ENCODE measurements at regions not wholly inside any gene's neighbourhood (a gene's known extent, or its start where the extent isn't known, plus 50 kb on each side); places are given as distances from the start of the nearest gene placed in this dataset.

GRCh38 chr14:97273540-97273939, 476.4 kb downstream of the VRK1 start:
- no peak for FAIRE-seq

- FAIRE-seq: no peak
These were observed 477.4 kb downstream of the VRK1 start for GRCh38 chr14:97274626-97275025.

- FAIRE-seq: no peak
These were observed 478.1 kb downstream of the VRK1 start for GRCh38 chr14:97275276-97275675.

DNA sequence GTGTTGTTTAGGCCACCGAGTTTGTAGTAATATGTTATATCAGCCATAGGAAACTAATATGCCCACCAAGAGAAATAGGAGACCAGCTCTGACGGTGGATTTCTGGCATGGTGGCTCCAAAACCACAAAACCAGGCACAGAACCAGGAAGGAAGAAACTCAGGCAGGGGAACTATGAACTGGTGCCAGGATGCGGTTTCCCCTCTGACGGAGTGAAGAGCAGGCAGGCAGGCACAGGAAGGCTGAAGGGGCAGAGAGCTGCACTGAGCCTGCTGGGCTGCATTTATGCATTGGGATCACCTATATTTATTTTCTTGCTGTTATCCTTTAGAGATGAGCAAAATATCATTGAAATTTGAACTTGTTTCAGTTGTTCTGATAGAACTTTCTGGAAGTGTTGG, 479.4 kb downstream of the VRK1 start:
- FAIRE-seq: no peak

DNA sequence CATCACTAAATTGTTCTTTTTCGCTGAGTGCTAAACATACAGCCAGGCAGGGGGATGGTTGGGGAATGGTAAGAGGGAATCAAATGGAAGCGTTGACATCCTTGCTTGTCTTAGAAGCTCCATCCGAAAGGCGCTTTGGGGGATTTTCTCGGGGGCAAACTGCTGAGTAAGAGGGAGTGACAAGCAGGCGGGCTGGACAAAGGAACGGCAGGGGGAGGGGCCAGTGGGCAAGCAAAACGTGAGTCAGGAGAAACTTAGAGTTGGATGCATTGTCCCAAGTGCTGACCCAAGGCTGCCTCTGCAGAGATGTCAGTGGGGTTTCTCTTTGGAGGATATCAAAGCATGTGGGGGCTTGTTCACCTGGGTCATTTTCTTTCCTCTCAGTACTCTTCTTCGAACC, 480.5 kb downstream of the VRK1 start:
- no peak for FAIRE-seq

GRCh38 chr14:97280526-97280925, 483.3 kb downstream of the VRK1 start:
- no peak for FAIRE-seq

DNA sequence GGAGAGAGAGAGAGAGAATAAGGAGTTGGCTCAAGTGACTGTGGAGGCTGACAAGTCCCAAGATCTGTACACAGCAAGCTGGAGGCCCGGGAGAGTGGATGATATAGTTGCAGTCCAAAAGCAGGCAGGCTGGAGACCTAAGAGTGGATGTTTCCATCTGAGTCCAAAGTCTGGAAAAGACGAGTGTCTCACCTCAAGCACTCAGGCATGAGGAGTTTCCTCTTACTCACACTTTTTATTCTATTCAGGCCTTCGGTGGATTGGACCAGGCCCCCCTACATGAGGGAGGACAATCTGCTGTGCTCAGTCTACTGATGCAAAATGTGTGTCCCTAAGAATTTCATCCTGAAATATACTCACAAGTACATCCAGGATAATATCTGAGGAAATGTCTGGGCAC, 484.6 kb downstream of the VRK1 start:
- no peak for FAIRE-seq

GRCh38 chr14:97282210-97283004, 485.2 kb downstream of the VRK1 start:
- no peak for FAIRE-seq

DNA sequence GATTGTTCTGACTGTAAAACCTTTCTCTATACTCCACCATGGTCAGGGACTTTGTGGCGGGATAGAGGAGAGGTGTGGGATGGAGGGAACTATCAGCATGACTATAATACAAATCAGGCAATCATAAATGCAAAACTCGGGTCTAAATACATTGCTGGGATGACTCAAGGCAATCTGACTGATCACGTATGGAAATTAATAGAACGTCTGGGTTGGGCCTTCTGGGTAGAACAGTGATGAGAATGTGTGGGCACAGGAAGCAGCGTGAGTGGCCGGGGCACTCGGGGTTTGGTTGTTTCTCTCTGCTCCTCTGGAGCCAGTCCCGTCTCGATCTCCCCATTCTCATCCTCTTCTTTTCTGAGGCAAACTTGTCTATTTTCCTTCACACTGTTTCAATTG, 485.8 kb downstream of the VRK1 start:
- FAIRE-seq: no peak

DNA sequence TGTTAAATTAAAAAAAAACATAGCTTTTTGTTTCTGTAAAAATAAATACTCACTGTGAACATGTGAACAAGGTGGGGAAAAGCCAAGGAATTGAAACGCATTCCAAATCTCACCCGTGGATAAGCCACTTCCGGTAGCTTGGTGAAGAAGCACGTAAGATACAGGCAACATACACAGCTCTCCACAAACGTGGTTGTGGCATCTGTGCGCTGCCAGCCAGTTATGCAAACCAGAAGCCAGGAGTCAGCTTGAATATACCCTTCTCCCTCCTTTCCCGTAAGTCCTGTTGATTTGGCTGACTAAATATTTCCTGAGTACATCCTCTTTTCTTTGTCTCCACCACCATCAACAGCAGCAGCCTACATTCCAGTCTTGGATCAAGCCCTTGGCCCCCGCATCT, 486.2 kb downstream of the VRK1 start:
- no peak for FAIRE-seq

DNA sequence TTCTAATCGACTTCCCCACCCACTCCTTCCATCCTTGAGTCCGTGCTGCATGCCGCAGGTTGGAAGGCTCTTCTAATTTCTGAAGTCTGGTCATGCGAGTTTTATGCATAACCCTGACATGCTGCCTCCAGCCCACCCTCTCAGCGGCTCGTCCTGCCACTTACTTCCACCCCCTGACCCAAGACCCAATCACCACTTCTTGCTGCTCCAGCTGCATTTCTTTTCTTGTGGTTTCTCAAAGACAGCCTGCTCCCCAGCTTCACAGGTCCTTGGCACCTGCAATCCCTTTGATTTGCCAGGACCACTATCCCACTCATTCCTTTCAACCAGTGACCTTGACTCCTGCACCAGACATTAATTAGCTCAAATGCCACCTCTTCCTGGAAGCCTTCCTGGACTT, 486.7 kb downstream of the VRK1 start:
- FAIRE-seq: no peak

DNA sequence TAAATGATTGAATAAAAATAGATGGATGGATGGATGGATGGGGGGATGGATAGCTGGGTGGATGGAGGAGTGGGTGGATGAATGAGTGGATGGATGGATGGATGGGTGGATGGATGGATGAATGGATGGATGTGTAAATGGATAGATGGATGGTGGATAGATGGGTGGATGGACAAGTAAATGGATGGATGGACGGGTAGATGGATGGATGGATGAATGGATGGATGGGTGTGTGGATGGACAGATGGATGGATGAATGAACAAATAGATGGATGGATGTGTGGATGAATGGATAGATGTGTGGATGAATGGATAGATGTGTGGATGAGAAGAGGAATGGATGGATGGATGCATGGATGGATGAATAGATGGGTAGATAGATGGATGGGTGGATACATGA, 490.8 kb downstream of the VRK1 start:
- no peak for FAIRE-seq

DNA sequence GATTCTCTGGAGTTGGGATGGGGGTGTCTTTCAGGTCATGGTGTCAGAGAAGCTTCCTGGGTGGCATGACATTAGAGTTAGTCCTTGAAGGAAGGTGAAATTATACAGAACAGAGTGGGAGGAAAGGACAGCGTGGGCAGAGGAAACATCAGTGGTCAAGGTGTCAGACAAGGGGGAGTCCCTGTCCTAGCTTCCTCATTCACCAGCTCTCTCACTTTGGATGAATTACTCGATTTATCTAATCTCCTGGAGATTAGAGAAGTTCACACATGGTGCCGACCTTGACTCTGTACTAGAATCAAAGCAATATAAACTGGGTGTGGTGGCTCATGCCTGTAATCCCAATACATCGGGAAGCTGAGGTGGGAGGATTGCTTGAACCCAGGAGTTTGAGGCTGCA, 492.9 kb downstream of the VRK1 start:
- no peak for FAIRE-seq

DNA sequence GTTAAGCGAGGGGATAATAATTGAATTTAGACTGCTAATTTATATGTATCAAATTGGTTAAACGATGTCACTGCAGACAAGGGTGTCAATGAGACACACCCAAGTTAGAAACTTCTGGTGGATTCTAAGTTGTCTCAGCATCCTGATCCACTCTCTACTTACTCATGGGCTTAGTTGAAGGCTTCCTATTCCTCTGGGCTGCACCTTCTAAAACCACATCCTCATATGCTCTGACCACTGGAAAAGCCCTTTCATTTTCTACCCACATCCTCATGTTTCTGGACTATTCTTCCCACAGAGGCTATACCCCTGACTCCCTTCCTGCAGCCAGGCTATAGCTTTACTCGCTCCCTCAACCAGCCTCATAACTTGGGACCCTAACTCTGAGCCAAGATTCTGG, 493.8 kb downstream of the VRK1 start:
- no peak for FAIRE-seq

- no peak for FAIRE-seq
These were observed 496.5 kb downstream of the VRK1 start for GRCh38 chr14:97293659-97294058.

DNA sequence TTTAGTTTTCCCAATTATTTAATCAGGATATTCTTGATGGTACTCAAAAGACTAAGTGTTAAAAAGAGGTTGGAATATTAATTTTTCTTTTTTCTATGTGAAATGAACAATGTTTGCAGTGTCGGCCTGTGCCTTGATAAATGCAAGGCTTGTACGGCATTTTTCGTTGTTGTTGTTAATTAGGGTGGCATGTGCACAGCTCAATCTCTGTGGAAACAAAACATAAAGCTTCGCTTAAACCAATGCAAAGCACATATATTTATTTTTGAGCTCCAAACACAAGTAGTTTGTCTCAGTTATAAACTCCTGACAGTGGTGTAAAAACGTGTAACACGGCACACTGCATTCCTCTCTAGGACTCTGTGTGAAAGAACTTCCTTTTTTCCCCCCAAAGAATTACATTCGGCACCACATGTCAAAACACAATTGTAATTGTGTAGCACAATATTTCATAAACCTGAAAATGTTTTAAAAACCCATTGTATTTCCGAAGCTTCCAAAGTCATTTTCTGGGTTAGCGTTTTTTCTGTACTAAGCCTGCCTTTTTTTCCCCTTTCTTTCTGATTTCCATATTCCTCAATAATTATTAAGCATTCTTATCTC, 498.0 kb downstream of the VRK1 start:
- no peak for FAIRE-seq

DNA sequence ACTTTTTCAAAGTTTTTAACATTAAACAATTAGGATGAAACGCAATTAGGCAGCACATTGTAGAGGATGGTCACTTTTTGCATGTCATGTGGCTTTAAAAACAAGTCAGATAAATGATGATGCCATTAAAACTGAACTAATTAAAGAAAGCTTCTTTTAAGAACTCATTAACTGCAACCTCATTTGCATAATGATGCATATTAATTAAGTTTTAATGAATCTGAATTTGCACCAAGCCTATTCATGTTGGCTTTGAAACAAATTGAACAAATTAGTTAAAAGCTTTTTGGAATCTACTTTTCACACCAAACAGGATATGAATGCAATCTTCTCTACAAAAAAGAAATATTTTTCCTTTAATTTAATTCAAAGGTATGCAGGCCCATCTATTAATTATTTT, 499.0 kb downstream of the VRK1 start:
- no peak for FAIRE-seq

DNA sequence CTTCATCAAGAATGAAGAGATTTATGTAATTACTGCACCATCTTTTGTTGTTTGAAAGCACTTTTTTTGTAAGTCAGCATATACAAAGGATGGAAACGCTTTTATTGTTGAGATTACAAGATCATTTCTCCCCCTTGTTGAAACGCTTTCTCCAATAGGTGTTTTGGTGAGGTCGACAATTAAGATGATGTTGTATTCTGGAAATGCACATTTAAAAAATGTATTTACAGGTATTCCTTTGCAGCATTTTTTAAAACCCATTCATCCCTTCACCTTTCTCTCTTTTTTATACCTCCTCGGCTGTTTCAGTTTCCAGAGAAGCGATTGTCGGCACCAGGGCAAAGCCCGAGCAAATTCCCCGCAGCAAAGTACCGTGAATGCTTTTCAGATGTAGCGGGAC, 499.9 kb downstream of the VRK1 start:
- no peak for FAIRE-seq

GRCh38 chr14:97298331-97298730, 501.1 kb downstream of the VRK1 start:
- no peak for FAIRE-seq

DNA sequence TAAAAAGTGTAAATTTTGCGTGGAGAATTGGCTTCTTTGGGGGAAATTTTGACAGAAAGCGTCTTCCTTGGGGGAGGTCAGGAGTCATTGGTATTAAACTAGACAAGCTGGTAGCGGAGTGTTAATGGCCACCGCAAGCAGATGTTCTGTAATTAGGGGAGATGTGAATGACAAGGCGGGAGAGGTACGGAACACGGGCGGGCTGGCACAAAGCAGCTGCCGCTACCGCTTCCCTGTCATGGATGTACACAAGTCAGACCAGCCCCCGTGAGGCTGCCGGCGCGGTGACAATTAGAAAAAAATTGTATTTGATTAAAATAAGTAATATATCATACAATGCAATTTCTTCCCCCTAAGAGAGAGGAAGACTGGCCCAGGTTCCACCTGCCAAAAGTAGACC, 501.6 kb downstream of the VRK1 start:
- FAIRE-seq: no peak

GRCh38 chr14:97299661-97300060, 502.5 kb downstream of the VRK1 start:
- FAIRE-seq: no peak

DNA sequence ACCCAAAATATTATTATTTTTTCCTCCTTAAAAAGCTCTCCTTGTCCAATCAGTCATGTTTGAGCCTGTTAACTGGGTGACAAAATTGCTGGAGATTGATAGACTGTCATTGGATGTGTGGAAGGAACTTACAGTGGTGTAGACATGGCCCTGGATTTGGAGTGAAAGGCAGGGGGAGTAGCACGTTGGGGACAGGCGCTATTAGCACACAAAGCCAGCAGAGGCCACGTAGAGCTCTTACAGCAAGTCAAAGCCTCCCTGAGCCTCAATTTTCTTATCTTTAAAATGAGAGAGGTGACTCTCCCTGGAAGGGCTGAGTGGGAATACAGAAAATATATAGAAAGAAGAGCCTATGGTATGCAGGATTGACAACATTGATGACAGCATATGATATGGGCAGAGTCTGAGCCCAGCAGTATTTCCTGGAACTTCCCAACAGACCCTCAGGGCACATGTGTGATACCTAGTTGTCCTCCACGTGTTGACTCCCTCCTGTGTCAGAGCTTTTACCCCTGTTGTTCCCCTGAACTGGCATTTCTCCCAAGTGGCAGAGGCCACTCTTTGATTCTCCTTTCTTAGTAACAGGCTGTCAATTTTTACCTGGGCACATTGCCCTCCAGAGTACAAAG, 504.9 kb downstream of the VRK1 start:
- FAIRE-seq: no peak

DNA sequence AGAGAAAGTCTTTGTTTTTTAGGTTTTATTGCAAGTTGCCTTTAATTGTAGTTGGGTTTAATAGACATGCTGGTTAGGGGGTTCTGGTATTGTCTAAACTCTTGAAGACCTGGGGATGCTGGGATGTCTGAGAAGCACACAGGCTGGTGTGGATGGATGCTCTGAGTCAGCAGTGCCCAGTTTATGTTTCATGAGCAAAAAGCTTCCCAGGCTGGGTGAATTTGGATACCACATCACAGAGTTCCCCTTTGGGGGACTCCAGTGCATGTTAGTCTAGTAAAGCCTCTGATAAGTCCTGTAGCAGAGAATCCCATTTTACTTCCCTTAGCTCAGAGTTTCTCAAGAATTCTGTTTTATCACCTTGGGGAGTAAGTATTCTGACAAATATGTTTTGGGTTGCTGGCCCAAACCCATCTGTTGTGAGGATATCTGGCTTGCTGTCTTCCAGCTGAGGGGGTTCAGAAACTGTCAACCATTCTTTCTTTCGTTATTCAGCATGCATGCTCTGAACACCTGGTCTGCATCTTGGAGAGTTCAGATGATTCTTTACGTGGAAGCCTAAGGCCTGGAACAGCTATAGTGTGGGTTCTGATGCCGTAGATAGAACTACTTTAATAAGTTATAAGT, 509.1 kb downstream of the VRK1 start:
- no peak for FAIRE-seq

DNA sequence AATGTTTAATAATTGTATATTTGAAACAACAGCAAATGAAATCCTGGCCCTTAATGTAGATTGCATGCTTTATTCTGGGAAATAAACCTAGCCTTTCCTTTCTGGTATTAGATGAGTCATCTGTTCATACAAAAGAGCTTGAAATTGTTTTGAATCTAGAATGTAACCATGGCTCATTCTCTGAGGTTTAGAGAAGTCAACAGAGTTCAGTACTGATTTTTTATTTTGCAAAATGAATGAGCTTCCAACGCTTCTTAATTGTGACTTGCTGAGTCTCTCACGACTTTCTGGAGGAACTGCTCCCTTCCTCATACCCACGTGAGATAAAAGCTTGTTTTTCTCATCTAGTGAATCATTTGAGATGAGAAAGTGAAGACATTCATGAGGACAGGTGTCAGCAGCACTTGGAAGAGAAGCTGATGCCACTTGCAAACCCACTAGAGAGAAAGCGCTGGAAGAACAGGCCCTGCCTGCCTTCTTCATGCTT, 509.6 kb downstream of the VRK1 start:
- FAIRE-seq: no peak

All from G401.6 (cell line).